GM18907 (cell line): ENCODE measurements at regions not wholly inside any gene's neighbourhood (a gene's known extent, or its start where the extent isn't known, plus 50 kb on each side); places are given as distances from the start of the nearest gene placed in this dataset.
"Not testable (repeated sequence)": the region's sequence is repeated elsewhere in the genome, so short reads cannot be mapped to it uniquely, and the experiment has no call there.

Experiments
- ATAC-seq: cut with Tn5 transposase; IDR thresholded peaks from one replicate; pipeline ENCODE4 v1.9.1; 2021; ENCODE audit warnings: mild to moderate bottlenecking, moderate library complexity; ENCODE audit not compliant: unreplicated experiment

DNA sequence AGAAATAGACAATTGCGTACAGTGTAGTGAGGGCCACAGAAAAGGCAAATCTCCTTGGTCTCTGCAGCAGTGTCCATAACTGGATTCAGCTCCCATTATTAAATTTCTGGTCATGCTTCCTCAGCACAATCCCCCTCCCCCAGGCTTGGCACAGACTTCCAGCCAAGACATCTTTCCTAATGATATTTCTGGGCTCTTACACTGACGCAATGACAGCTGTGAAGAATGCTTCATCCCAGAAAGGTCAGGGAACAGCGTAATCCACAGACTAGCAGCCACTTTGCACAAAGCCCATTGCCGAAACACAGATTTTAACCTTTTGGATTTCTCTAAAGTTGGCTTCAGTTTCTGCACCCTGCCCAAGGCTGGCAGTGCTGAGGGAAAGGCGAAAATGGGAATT lies 597.6 kb upstream of the CPEB2 start:
- ATAC-seq, result no peak

DNA sequence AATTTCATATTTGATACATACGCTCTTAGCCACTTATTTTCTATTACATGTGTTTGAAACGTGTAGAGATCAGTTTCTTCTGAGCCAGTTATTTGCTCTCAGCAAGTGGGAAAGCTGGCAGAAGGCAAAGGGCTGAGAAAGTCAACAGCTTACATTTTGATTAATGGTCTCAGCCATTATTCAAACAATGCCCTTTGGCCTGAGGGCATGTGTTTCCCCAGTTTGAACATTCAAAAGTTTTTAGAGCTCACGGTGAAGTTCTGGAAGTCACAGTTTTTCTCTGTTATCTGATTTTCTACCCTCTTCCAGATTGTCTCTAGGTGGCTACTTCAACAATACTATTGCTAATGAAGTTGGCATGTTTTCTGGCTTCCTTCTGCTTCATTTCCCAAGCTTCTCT lies 591.8 kb upstream of the CPEB2 start:
- ATAC-seq, result no peak

DNA sequence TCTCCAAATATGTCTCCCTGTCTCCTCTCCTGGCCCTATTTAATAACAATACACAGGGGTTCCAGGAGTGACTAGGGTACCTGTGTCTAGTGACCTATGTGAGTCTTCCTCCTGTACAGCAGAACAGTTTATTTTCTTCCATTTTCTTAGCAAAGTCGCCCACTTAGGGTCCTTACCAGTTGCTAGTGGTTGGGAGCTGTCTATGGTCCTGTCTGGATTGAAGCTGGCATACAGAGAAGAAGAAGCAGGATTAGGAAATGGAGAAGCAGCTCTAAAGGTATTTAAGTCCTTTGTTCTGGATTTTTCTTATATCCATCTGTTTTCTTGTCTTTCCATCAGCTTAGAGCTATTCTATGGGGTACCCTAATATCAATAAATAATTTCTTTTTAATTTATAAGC lies 587.1 kb upstream of the CPEB2 start:
- no peak for ATAC-seq

DNA sequence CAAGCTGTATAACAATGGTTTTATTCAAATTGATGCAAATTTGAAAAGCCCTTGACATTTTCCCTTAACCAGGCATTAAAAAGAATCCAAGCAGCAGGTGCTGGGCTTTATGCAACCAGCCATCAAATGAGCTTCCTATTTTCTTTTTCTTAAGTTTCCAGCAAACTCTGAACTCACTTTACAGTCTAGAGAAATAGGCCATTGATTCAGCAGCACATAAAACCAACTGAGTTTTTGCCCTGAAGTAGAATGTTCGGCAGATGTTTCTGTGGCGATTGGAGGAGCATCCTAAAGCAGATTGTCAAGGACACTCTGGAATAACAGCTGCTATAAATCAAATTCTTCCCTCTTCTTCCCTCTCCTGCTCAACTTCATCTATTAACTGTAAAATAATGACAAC lies 582.8 kb upstream of the CPEB2 start:
- no peak for ATAC-seq

DNA sequence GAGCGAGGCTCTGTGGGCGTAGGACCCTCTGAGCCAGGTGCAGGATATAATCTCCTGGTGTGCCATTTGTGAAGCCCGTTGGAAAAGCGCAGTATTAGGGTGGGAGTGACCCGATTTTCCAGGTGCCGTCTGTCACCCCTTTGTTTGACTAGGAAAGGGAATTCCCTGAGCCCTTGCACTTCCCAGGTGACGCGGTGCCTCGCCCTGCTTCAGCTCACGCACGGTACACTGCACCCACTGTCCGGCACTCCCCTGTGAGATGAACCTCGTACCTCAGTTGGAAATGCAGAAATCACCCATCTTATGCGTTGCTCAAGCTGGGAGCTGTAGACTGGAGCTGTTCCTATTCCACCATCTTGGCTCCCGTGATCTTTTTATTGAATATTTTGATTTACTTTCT lies 576.0 kb upstream of the CPEB2 start:
- not testable (repeated sequence) for ATAC-seq

DNA sequence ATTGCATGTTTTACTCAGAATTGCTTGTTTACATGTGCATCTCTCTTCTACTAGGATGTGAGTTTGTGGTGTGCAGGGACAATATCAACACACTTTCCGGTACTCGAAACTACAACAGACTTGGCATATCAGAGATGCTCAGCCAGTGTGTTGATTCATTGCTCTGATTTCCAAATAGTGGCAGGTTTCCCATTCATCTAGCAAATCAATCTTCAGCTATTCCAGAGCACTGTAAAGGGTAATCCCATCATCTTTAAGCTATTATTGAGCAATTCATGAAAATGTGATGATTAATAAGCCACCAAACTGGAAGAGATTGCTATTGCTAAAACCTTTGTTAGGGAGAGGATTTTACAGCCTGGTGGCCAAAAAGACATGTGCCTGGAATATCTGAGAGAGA lies 574.2 kb upstream of the CPEB2 start:
- no peak for ATAC-seq

DNA sequence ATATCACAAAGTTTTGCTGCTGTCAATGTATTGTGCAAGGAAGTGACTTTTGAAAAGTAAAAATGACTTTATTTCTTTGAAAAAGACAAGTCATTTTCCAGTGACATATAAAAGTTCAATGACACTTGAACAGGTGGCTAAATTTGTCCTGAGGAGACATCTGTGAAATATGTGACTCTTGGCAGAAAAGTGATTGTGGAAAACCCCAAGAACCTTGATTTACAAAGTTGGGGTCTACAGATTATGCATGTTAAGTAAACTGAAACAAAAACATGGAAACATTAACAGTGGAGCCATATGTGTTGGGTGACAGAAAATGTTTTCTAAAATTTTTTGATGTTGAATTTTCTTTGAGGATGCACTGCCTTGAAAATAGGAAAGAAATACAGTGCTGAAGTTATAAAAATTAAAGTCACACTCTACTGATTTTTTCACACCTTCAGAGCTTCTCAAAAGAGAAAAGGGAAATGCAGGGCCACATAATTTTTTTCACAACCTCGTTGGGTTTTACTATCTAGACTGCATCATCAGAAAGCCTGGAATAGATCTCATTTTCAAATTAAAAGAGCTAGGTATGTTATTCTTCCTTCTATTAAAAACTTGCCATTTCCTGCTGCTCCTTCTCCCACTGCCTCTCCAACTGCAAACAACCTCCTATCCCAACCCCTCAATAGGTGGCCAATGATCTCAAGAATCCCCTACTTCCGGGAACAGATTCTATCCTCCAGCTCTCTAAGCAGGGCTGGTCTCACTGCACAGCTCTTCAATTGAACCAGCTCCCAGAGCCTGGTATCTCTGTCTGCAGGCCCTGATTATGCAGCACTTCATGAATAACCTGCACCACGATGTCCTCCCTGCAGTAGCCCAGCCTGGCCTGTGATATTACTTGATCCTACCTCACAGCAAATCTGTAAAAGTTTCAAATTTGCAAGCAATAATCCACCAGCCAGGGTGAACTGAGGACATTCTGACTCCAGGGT lies 570.8 kb upstream of the CPEB2 start:
- ATAC-seq, result no peak

DNA sequence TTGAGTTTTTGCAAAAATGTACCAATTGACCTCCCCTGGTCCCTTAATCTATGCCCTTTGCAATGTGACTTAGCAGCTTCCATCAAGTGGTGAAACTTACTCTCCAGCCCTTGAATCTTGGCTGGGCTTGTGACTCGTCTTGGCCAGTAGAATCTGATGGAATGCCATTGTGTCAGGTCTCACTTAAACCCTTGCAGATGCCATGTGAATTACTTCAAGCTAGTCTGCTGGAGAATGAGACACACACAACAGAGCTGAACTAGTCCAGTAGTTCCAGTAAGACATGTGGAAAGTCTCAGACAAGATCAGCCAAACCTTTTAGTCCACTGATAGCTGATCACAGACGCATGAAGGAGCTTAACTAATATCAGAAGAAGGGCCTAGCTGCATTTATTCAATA lies 567.8 kb upstream of the CPEB2 start:
- no peak for ATAC-seq

DNA sequence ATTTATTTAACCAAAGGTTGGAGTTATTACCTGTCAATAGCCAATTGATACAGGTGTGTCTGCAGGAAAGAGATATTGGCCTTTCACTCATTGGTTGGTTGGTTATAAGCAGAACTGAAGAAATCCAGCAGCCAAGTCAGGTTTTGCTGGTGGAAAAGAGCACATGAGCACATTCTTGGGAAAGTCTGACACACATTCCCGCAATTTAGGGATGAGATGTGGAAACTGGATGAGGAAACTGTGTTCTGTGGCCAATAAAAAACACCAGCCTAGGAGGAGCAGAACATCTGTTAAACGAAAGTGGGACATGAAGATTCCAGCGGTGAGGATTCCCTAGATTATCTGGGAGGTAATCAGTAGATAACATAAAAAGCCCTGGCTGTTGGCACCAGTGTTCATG lies 567.4 kb upstream of the CPEB2 start:
- no peak for ATAC-seq

DNA sequence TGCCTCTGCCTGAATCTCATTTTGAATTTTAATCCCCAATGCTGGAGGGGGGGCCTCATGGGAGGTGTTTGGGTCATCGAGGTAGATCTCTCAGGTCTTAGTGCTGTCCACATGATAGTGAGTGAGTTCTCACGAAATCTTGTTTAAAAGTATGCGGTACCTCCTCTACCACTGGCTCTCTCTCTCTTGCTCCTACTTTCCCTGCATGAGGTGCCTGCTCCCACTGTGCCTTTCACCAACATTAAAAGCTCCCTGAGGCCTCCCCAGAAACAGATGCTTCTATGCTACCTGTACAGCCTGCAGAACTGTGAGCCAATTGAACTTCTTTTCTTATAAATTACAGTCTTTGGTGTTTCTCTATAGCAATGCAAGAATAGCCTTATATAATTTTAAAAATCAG lies 560.7 kb upstream of the CPEB2 start:
- ATAC-seq, result no peak

DNA sequence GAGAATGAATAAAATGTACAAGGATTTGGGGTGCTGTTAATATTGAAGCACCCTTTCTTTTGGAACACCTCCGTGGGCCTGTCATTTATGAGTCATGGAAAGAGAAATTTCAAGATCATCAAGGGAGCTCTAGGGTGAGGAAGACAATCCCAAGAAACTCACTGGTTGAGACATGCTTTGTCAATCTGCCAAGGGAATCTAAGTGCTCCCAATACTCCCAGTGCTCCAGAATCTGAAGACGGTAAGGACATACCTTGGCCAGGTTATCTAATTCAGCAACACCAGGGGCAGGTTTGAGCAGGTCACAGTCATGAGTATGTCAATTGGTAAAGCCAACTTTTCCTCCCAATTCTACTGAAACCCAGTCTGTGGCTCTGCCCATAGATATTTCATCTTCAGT lies 556.4 kb upstream of the CPEB2 start:
- ATAC-seq, result no peak

DNA sequence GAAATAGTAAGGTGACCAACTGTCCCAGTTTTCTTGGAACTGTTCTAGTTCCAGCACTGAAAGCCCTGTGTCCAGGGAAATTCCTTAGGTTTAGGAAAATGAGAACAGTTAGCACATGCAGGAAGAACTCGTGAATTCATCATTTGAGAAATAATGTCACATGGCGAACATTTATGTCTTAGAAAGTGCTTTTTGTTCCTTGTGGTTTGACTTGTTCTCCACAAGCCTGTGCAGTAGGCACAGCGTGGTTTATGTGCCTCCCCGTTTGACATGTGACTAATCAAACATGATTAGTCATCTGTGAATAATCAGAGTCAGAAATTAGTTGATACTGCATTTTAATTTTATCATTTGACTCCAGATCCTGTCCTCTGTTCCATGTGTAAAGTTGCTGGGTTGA lies 556.0 kb upstream of the CPEB2 start:
- ATAC-seq, result no peak

DNA sequence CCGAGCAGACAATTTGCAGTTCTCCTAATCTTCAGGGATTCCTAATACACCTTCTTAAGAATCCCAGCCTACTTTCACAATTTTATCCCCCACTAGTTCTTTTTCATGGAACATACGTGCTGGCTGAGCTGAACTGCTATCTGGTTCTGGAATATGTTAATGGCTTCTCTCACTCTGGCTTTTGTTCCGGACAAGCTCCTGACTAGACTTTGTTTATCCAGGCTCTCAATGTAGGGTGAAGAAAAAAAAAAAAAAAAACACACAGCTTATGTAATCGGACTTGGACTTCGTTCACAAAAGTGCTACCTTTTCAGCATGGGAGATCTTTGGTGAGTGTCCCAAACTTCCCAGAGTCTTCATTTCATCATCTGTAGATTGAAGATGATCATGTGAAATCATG lies 555.4 kb upstream of the CPEB2 start:
- no peak for ATAC-seq

DNA sequence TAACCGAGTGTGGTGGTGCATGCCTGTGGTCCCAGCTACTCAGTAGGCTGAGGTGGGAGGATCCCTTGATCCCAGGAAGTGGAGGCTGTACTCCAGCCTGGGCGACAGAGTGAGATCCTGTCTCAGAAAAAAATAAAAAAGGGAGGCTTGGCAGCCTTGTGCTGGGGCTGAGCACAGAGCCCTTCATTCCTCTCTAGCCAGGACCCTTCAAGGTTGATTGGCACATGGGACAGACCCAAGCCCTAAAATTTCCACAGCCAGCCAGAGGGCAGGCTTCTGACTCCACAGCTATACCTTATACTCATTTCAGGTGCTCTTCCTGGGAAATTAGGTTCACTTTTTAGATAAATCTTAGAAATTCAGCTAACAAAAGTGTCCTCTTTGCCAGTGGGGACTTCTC lies 553.0 kb upstream of the CPEB2 start:
- ATAC-seq, result no peak

DNA sequence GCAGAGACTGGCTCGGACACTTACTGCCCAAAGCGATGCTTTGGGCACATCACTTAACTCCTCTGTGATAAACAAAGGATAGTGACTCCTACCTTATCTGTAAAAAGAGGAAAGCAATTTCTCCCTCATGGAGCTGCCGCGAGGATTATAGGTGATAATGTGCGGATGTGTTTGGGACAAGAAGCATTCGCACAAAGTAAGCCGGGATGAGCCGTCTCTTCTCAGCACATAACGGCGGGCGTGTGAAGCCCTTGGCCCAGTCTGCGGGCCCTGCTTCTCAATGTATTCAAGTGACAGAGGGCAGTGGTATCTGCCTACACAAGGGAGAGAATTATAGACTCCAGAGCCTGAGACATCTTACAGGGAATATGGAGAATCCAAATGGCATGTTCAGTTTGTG lies 550.3 kb upstream of the CPEB2 start:
- ATAC-seq, result no peak

DNA sequence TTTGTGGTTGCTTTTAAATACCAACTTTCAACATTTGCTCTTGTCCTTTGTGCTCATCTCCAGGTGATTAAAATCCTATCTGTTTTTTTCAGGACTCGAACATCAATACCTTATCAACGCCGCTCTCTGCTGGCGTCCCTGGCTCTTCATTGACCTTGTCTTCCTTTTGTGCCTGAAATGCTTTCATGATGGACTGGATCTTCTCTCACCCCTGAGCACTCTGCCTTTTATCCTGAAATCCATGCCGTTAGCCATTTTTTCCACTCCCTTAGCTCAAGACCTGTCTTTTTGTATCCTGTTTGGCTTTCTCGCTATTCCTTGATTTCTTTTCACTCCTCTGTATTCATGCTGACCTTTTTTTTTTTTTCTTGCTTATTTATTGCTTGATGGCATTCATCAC lies 549.5 kb upstream of the CPEB2 start:
- ATAC-seq, result no peak

DNA sequence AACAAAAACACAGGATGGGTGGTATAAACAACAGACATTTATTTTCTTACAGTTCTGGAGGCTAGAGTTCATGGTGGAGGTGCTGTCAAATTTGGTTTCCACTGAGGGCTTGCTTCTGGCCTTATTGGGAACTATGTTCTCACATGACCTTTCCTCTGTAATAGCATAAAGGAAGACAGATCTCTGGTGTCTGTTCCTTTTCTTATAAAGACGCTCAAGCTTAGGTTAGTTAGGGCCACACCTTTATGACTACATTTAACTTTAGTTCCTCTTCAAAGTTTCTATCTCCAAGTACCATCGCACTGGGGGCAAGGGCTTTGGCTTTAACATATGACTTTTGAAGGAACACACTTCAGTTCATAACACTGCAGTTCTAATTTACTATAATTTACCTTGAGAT lies 543.8 kb upstream of the CPEB2 start:
- ATAC-seq, result no peak

DNA sequence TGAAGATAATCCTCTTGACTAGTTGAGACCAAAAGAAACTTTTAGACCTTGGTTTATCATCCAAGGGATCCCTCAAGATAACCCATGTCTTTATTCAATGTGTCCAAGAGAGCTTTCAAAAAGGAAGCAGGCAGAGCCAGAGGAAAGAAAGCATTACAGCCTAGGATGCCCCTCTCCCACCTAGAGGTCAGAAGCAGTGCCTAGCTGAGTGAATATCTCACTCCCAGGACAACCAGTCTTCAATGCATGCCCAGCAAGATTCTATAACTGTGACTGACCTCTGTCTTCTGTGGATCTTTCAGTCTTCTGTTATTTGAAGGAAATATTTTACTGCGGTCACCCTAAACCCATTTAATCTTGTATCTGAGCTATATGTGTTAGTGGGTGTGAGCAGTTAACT lies 537.2 kb upstream of the CPEB2 start:
- ATAC-seq, result no peak

DNA sequence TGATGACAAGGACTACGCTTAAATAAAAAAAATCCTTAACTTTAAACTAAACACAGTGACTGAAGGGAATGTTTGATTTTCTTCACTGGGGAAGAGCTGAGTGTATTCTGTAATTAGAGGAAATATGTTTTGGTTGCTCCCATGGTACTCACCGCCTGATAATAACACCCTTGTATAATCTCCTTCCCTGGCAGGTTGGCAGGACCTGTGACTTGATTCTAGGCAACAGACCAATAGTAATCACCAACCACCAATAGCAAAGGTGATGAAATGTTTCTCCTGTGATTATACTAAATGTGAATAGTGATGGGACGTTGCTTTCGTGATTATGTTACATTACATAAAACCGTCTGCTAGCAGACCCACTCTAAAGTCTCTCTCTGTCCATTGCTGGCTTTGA lies 536.8 kb upstream of the CPEB2 start:
- ATAC-seq, result no peak

DNA sequence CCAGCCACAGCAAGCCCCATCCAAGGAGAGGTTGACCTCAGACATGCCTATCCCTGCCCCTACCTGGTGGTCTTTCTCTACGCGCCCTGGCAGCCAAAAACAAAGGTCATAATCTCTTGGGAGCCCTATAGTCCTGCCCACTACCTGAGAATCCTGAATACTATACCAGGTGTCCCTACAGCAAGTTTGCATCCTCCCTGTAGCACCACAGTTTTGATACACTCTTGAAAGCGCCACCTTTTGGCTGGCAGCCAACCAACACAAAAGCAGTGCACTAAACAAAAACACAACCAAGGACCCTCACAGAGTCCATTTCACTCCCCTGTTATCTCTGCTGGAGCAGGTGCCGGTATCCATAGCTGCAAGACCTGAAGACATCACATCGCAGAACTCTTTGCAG lies 523.8 kb upstream of the CPEB2 start:
- no peak for ATAC-seq

DNA sequence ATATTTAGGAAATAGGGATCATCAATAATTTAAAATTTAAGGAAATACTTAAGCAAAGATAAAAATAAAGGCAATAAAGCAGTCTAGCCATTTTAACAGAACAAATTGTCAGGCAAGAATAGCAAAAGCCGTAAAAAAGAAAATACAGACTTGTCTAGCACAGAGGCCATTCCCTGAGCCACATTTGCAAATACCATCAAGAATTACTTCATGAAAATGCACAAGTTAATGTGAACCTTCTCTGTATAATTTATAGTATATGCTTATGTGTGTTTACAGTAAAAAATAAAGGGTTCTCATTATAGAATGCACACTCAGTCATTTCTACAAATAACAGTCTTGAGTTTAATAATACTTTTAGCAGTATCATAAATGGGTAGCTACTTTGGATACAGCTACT lies 505.9 kb upstream of the CPEB2 start:
- no peak for ATAC-seq

DNA sequence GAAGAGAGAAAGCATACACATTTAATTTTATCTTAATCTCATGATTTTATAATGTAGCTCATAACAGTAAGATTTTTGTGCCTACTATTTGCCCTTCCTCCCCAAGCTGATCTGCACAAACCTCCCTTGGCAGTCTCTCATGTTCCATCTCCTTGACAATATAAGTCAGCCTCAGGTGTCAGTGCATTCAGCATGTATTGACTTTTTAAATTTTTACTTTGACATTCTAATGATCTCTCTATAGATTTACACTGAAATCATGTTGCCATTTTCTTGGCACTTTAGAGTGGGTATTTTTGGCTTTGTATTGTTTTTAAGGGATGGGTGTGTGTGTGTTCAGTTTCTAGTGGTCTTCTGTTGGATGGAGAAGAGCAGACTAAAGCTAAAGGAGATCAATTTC lies 505.3 kb upstream of the CPEB2 start:
- no peak for ATAC-seq

DNA sequence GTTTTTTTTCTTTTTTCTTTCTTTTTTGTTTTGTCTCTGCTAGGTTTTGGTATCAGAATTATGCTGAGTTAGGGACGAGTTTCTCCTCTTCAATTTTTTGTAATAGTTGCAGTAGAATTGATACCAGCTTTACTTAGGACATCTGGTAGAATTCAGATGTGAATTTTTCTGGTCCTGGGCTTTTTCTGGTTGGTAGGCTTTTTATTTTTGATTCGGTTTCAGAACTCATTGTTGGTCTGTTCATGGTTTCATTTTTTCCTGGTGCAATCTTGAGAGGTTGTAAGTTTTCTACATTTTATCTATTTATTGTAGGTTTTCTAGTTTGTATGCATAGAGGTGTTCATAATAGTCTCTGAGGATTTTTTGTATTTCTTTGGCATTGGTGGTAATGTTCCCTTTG lies 498.1 kb upstream of the CPEB2 start:
- no peak for ATAC-seq
